ENCODE measurements at regions not wholly inside any gene's neighbourhood (a gene's known extent, or its start where the extent isn't known, plus 50 kb on each side); places are given as distances from the start of the nearest gene placed in this dataset.

GRCh38 chr2:207230261-207231105 lies 64.7 kb upstream of the KLF7 start:
- no peak for DNase-seq
- no TSS peak for BruUV-seq (replicated peaks)
- no peaks in the 10 kb centered on the region for H4K20me1 ChIP-seq (ENCODE audit: insufficient read depth)

DNA sequence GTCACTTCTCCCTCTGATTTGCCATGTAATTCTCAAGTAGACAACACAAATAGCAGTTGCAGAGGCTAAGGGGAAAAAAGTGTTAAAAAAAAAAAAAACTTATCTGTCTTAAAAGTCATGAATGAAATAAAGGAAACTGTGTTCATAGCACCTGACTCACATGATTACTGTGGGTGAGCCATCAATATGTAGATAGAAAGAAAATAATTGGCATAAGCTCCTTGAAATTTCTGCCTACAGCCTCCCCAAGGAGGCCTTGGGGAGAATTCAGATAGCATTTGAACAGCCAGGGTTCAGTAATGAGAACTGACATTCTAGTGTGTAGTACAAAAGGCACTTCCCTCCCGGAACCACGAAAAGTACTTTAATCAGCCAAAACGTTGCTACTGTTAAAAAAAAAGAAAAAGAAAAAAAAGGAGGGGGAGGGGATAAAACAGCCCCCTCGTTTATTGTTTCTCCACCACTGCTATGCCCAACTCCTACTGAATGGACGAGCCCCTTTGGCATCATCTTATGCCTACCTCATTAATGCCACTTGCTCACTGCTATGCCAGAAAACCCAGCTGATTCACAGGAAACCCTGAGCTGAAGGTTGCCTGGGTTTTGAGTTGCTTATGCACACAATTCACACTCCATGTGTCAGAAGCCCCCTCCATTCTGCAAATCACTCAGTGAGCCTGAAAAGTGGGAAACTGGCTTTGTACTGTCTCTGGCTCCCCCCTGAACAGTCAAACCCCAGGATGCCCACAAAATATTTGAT lies 65.5 kb upstream of the KLF7 start:
- CTCF ChIA-PET = no interaction called here

More at GRCh38 chr2:207230261-207231105, 64.7 kb upstream of the KLF7 start:
- no peaks in the 10 kb centered on the region for H3F3A ChIP-seq (ENCODE audit: insufficient read depth, low read depth)
- no peak overlapping the region for H3K27ac ChIP-seq
- POLR2A ChIA-PET (ENCODE audit: unreplicated experiment) = interaction anchor here (0.8 kb wide), 1 partner anchor 9 kb away, joined by 10 read pairs; no protein-coding TSS in a partner anchor
- no peaks in the 10 kb centered on the region for H3K79me2 ChIP-seq (ENCODE audit: low read depth)
- no peak overlapping the region for H3K4me3 ChIP-seq
- H3K27me3 ChIP-seq (ENCODE audit: insufficient read depth, low read depth) = no peaks in the 10 kb centered on the region
- H2AFZ ChIP-seq = no peak overlapping the region
- no peaks in the 10 kb centered on the region for H3K36me3 ChIP-seq (ENCODE audit: low read depth)
- intact Hi-C loops (cut with micrococcal nuclease; ENCODE audit: unreplicated experiment) = no loop called here
- TF ChIP-seq EZH2 (IDR thresholded peaks at IDR 0.05; ENCODE audit: low read depth) (no peak), CTCF (conservative IDR thresholded peaks at IDR 0.05) (peak; percentile 59)
- no peaks in the 10 kb centered on the region; the same call in 1 of the 2 replicates for H3K4me1 ChIP-seq (replicated peaks; ENCODE audit: insufficient read depth)
- no peaks in the 10 kb centered on the region for H3K9me3 ChIP-seq (ENCODE audit: insufficient read depth, low read depth)
- CTCF ChIA-PET = no interaction called here
- no peak overlapping the region for H3K4me2 ChIP-seq
- no peaks in the 10 kb centered on the region for H3K9me2 ChIP-seq (ENCODE audit: insufficient read depth)

More for the DNA sequence above, 65.5 kb upstream of the KLF7 start:
- Histone ChIP-seq H3K4me3 (no peak overlapping the region), H3K79me2 (ENCODE audit: low read depth) (no peaks in the 10 kb centered on the region), H4K20me1 (ENCODE audit: insufficient read depth) (no peaks in the 10 kb centered on the region), H3K27ac (no peak overlapping the region), H3F3A (ENCODE audit: insufficient read depth, low read depth) (no peaks in the 10 kb centered on the region), H3K4me1 (replicated peaks; ENCODE audit: insufficient read depth) (no peaks in the 10 kb centered on the region; the same call in 1 of the 2 replicates), H3K9me2 (ENCODE audit: insufficient read depth) (no peaks in the 10 kb centered on the region), H3K27me3 (ENCODE audit: insufficient read depth, low read depth) (no peaks in the 10 kb centered on the region), H3K36me3 (ENCODE audit: low read depth) (no peaks in the 10 kb centered on the region), H3K9me3 (ENCODE audit: insufficient read depth, low read depth) (no peaks in the 10 kb centered on the region), H2AFZ (no peak overlapping the region), H3K4me2 (no peak overlapping the region)
- no TSS peak for BruUV-seq (replicated peaks)
- POLR2A ChIA-PET (ENCODE audit: unreplicated experiment) = interaction anchor here (0.8 kb wide), 1 partner anchor 10 kb away, joined by 10 read pairs; no protein-coding TSS in a partner anchor
- DNase-seq = no peak
- TF ChIP-seq EZH2 (IDR thresholded peaks at IDR 0.05; ENCODE audit: low read depth) = no peak
- no peak for TF ChIP-seq CTCF (conservative IDR thresholded peaks at IDR 0.05)
- intact Hi-C loops (cut with micrococcal nuclease; ENCODE audit: unreplicated experiment) = no loop called here

All from PC-9 (cell line).